GM19239 (cell line): ENCODE measurements at regions not wholly inside any gene's neighbourhood (a gene's known extent, or its start where the extent isn't known, plus 50 kb on each side); places are given as distances from the start of the nearest gene placed in this dataset.

Source experiments
- DNase-seq: peaks from one replicate; pipeline ENCODE4 v3.0.0; 2011; ENCODE audit warnings: low spot score; ENCODE audit not compliant: insufficient read length
- FAIRE-seq: peaks from 2 replicates; lab custom pipeline; 2011; peaks lifted over from hg19 to GRCh38; lab: Jason Lieb, UNC

DNA sequence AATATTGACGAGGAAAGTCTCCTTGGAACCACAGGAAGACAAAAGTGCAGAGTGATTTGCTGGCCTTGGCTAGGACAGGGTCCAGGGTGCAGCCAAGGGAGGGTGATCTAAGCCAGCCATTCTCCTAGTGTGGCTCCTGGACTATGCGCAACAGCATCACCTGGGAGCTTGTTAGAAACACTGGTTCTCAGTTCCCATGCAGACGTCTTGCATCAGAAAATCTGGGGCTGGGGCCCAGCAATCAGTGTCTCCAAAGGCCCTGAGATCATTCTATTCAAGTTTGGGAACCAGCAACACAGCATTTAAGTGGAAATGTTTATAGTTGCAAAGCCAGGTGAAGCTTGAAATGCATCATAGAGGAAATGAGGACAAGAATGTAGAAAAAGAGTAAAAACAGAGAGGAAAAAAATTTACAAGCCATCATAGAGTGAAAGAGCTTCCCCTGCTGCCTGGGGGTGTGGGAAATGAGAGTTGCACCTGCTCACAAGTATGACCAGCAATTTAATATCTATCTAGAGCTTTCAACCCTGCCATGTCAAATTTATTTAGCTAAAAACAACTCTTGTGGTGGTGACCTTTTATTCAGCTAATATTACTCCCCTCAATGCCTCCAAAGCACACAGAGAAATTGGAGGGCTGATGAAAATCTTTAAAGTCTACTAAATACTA, 54.4 kb upstream of the SEC11C start:
- no peak for DNase-seq
- no peak for FAIRE-seq

DNA sequence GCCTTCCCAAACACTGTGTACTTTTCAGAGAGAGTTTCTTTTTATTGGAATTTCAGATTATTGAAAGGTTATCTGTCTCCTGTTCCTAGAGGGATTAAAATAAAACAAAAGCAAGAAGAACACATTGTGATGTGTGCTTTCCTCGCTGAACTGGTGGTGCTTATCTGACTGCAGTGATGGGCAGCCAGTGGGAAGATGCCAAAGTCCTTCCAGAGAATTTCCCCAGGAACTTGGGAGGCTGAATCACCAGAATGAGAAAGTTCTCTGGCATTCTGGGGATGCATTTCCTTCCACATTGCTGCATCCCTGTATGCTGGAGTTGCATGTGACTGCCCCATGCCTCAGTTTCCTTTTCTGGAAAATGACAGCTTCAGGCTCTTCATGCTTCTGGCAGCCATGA, 53.9 kb upstream of the SEC11C start:
- FAIRE-seq (no peak), DNase-seq (no peak)

DNA sequence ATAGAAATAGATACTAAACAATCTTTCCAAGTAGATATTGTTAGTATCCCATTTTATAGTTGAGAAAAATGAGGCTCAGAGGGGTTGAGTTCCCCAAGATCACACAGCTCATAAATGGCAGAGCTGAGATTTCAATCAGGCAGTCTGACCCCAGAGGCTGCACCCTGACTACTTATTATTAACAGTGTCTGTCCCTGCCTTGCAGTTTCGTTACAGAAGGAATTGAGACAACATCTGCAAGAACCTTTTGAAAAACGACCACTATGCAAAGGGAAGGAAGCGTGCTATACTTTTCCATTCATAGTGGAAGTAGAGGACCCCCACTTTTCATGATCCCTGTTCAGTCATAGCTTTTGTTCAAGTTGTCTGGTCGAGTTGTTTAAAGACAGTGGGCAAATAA, 53.2 kb upstream of the SEC11C start:
- DNase-seq (no peak), FAIRE-seq (no peak)

DNA sequence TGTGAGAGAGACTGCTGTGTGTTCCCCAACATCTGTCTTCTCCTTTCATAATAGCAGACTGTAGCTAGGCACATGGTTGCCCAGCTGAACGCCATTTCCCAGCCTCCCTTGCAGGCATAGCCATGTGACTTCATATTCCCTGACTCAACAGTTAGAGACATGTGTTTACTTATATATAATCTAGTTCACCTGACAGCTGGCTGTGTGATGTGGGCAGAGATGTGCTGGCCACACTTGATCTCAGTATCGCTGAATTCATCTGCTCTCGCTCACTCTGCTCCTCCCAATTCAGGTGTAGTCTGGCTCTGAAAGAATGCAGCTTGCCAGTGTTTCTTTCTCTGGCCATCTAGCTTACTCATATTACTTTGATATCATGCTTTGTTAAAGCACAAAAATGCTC, 52.3 kb upstream of the SEC11C start:
- DNase-seq (no peak), FAIRE-seq (no peak)
